Panc1 (cell line): ENCODE measurements at regions not wholly inside any gene's neighbourhood (a gene's known extent, or its start where the extent isn't known, plus 50 kb on each side); places are given as distances from the start of the nearest gene placed in this dataset.

Experiments used
- CTCF ChIP-seq: fragments of 450-650 bp; IDR thresholded peaks from 2 replicates; pipeline ENCODE4 v1.5.1; 2017; ENCODE audit warnings: mild to moderate bottlenecking
- POLR2AphosphoS5 ChIP-seq: IDR thresholded peaks from 2 replicates; pipeline ENCODE4 v1.6.1; 2012; ENCODE audit warnings: mild to moderate bottlenecking, low read depth, low read length, moderate library complexity
- REST ChIP-seq, 2 experiments: IDR thresholded peaks; 2 replicates each; pipeline ENCODE4 v1.6.1; 2011 to 2012; ENCODE audit warnings: low read depth in 2 of 2, control low read depth in 1 of 2, low read length in 1 of 2, mild to moderate bottlenecking in 1 of 2, moderate library complexity in 1 of 2; ENCODE audit not compliant: insufficient read depth in 1 of 2
- SIN3A ChIP-seq: IDR thresholded peaks from 2 replicates; pipeline ENCODE4 v1.6.1; 2012; ENCODE audit warnings: low read depth, mild to moderate bottlenecking, low read length, moderate library complexity, borderline replicate concordance; ENCODE audit not compliant: insufficient read depth

GRCh38 chr7:46745707-46746090 lies 824.6 kb upstream of the IGFBP3 start:
- peak; percentile 29; the same call in 1 of the 2 replicates for TF ChIP-seq CTCF
- TF ChIP-seq SIN3A = no peak
- TF ChIP-seq POLR2AphosphoS5 = no peak
- TF ChIP-seq REST (IDR thresholded peaks at IDR 0.05; ENCODE audit: insufficient read depth in 1 of 2, low read depth in 2 of 2, low read length in 1 of 2) = no peak
